MM.1S (cell line): ENCODE measurements at regions not wholly inside any gene's neighbourhood (a gene's known extent, or its start where the extent isn't known, plus 50 kb on each side); places are given as distances from the start of the nearest gene placed in this dataset.

Experiments
- DNase-seq: peaks from one replicate; pipeline ENCODE4 v3.0.0-alpha.2; 2015
- H2AFZ ChIP-seq: fragments of 300-600 bp; sonication (generic); 2 replicates; pipeline ENCODE4 v1.6.0; 2016; ENCODE audit warnings: antibody characterized with exemption, low read length
- H3F3A ChIP-seq: fragments of 300-600 bp; sonication (generic); 2 replicates; pipeline ENCODE4 v1.6.1; 2016; ENCODE audit warnings: mild to moderate bottlenecking, antibody characterized with exemption, low read length, moderate library complexity, mixed read lengths; ENCODE audit not compliant: insufficient read depth
- H3K27ac ChIP-seq: fragments of 300-600 bp; sonication (generic); 2 replicates; pipeline ENCODE4 v1.5.1; 2016; ENCODE audit warnings: mild to moderate bottlenecking, low read length
- H3K27me3 ChIP-seq: fragments of 300-600 bp; sonication (generic); replicated peaks from 2 replicates; pipeline ENCODE4 v1.6.0; 2016; ENCODE audit warnings: low read length; ENCODE audit not compliant: insufficient read depth
- H3K36me3 ChIP-seq: fragments of 300-600 bp; sonication (generic); replicated peaks from 2 replicates; pipeline ENCODE4 v1.6.1; 2016; ENCODE audit warnings: mild to moderate bottlenecking, low read length, mixed read lengths; ENCODE audit not compliant: insufficient read depth
- H3K4me1 ChIP-seq: fragments of 300-600 bp; sonication (generic); 2 replicates; pipeline ENCODE4 v1.6.1; 2016; ENCODE audit warnings: low read length, mixed read lengths
- H3K4me2 ChIP-seq: fragments of 300-600 bp; sonication (generic); 2 replicates; pipeline ENCODE4 v1.6.0; 2016; ENCODE audit warnings: low read depth, low read length
- H3K4me3 ChIP-seq: fragments of 300-600 bp; sonication (generic); 2 replicates; pipeline ENCODE4 v1.5.1; 2016; ENCODE audit warnings: low read length, mixed read lengths
- H3K79me2 ChIP-seq: fragments of 300-600 bp; sonication (generic); 2 replicates; pipeline ENCODE4 v1.6.1; 2016; ENCODE audit warnings: mixed run types, low read length, mixed read lengths
- H3K9ac ChIP-seq: fragments of 300-600 bp; sonication (generic); 2 replicates; pipeline ENCODE4 v1.6.1; 2016; ENCODE audit warnings: low read length, mixed read lengths
- H3K9me2 ChIP-seq: fragments of 300-600 bp; sonication (generic); replicated peaks from 2 replicates; pipeline ENCODE4 v1.6.1; 2016; ENCODE audit warnings: mild to moderate bottlenecking, low read length, mixed read lengths; ENCODE audit not compliant: insufficient read depth
- H3K9me3 ChIP-seq: fragments of 300-600 bp; sonication (generic); replicated peaks from 2 replicates; pipeline ENCODE4 v1.6.1; 2016; ENCODE audit warnings: mild to moderate bottlenecking, low read length, mixed read lengths; ENCODE audit not compliant: insufficient read depth
- H4K20me1 ChIP-seq: fragments of 300-600 bp; sonication (generic); 2 replicates; pipeline ENCODE4 v1.6.1; 2016; ENCODE audit warnings: mild to moderate bottlenecking, low read length, moderate library complexity, mixed read lengths; ENCODE audit not compliant: insufficient read depth
- EZH2 ChIP-seq: fragments of 300-600 bp; sonication (generic); optimal IDR thresholded peaks from 2 replicates; pipeline ENCODE3; 2017; ENCODE audit warnings: low read depth, mild to moderate bottlenecking, antibody characterized with exemption, low read length, mixed read lengths
- EZH2phosphoT487 ChIP-seq: fragments of 300-600 bp; sonication (generic); IDR thresholded peaks from 2 replicates; pipeline ENCODE4 v1.6.1; 2018; ENCODE audit warnings: antibody characterized with exemption, low read length
- TF ChIP-seq, protein P1 (sequence below): fragments of 300-600 bp; sonication (generic); IDR thresholded peaks from 2 replicates; pipeline ENCODE4 v1.5.1; 2016; ENCODE audit warnings: antibody characterized with exemption, low read length, mixed read lengths

DNA sequence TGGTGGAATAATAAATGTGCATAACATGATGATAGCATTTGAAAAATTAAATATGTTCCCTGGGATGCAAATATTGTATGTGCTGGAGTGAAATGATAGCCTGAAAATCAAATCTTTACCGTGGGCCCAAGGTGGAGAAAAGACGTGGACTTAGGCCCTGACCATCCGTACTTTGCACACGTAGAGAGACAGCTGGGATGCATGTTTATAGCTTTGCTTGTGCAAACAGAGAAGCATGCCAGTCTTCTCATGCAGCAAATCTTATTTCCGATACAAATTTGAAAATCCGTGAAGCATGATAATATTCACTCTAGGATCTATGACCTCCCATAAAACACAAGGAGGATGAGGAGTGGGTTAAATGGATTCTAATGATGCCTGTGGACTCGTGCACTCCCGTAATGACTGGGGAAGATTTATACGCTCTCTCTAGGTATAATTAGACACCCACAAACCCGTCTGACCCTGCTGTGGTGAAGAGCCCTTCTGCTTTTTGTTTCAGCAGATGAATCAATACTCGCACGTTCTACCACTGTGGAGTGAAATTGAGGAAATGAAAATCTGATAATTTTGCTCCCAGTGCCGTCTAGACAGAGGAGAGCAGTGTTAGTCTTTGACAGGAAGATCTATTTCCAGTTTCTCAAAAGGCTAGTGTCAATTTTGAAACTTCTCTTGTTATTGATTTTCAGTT, 810.3 kb upstream of the SALL3 start:
- H2AFZ ChIP-seq: no peak overlapping the region
- H3K4me3 ChIP-seq: no peak overlapping the region
- H3K9me3 ChIP-seq: no peaks in the 10 kb centered on the region
- H3F3A ChIP-seq: no peaks in the 10 kb centered on the region
- TF ChIP-seq, protein P1, sequence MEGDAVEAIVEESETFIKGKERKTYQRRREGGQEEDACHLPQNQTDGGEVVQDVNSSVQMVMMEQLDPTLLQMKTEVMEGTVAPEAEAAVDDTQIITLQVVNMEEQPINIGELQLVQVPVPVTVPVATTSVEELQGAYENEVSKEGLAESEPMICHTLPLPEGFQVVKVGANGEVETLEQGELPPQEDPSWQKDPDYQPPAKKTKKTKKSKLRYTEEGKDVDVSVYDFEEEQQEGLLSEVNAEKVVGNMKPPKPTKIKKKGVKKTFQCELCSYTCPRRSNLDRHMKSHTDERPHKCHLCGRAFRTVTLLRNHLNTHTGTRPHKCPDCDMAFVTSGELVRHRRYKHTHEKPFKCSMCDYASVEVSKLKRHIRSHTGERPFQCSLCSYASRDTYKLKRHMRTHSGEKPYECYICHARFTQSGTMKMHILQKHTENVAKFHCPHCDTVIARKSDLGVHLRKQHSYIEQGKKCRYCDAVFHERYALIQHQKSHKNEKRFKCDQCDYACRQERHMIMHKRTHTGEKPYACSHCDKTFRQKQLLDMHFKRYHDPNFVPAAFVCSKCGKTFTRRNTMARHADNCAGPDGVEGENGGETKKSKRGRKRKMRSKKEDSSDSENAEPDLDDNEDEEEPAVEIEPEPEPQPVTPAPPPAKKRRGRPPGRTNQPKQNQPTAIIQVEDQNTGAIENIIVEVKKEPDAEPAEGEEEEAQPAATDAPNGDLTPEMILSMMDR: no peak
- TF ChIP-seq EZH2phosphoT487 (no peak), EZH2 (no peak)
- no peaks in the 10 kb centered on the region for H3K79me2 ChIP-seq
- no peaks in the 10 kb centered on the region for H3K36me3 ChIP-seq
- no peak overlapping the region for H3K9ac ChIP-seq
- no peaks in the 10 kb centered on the region for H3K27me3 ChIP-seq
- peak overlapping the region; percentile 31; the same call in 1 of the 2 replicates for H3K4me2 ChIP-seq
- H3K4me1 ChIP-seq: no peaks in the 10 kb centered on the region
- H3K27ac ChIP-seq: no peak overlapping the region
- no peaks in the 10 kb centered on the region for H4K20me1 ChIP-seq
- H3K9me2 ChIP-seq: no peaks in the 10 kb centered on the region
- peak; percentile 10 for DNase-seq

DNA sequence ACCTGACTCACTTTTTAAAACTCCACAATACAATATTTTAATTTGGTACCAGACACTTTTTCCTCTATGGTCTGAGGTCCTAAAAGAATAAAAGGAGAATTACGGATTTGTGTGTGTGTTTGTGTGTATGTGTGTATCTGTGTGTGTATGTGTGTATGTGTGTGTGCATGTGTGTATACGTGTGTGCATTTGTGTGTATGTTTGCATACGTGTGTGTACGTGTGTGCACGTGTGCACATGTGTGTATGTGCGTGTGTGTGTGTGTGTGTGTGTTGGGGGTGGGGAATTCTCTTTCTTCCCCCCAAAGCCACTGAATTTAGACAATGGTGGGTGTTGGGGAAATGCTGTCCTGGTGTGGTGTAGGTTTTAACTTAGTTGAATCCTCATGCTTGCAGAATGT, 807.7 kb upstream of the SALL3 start:
- H3K9me2 ChIP-seq: no peaks in the 10 kb centered on the region
- H3K79me2 ChIP-seq: no peaks in the 10 kb centered on the region
- no peaks in the 10 kb centered on the region for H3K4me1 ChIP-seq
- H3K27ac ChIP-seq: no peak overlapping the region
- no peak overlapping the region for H3K4me2 ChIP-seq
- H2AFZ ChIP-seq: no peak overlapping the region
- no peaks in the 10 kb centered on the region for H3K27me3 ChIP-seq
- no peaks in the 10 kb centered on the region for H3F3A ChIP-seq
- no peaks in the 10 kb centered on the region for H3K9me3 ChIP-seq
- TF ChIP-seq EZH2phosphoT487 (no peak), EZH2 (no peak)
- TF ChIP-seq, protein P1: no peak
- DNase-seq: no peak
- no peak overlapping the region for H3K4me3 ChIP-seq
- H4K20me1 ChIP-seq: no peaks in the 10 kb centered on the region
- no peaks in the 10 kb centered on the region for H3K36me3 ChIP-seq
- no peak overlapping the region for H3K9ac ChIP-seq

DNA sequence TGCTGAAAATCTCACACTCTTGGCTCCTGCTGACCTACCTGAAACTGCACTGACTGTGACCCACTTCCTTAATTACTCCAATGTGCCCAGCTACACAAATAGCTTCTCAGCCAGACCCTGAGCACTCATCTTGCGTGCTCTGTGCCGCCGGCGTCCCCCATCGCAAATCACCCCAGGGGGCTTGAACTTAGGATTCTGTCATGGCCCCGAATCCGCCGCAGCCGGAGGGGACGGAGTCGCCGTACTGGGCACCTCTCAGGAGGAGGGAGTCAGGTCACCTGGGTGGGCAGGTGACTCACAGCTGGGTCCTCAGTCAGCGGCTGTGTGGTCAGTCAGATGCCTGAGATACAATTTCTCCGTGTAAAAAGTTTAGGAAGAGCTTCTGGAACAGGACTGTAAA, 804.9 kb upstream of the SALL3 start:
- H3K9ac ChIP-seq: no peak overlapping the region
- H3K27me3 ChIP-seq: no peaks in the 10 kb centered on the region
- H3K27ac ChIP-seq: no peak overlapping the region
- no peak overlapping the region for H3K4me3 ChIP-seq
- H3K79me2 ChIP-seq: no peaks in the 10 kb centered on the region
- no peaks in the 10 kb centered on the region for H4K20me1 ChIP-seq
- TF ChIP-seq EZH2 (no peak), EZH2phosphoT487 (no peak)
- TF ChIP-seq, protein P1: no peak
- DNase-seq: no peak
- H3K9me3 ChIP-seq: no peaks in the 10 kb centered on the region
- H3K36me3 ChIP-seq: no peaks in the 10 kb centered on the region
- H3K9me2 ChIP-seq: no peaks in the 10 kb centered on the region
- H3F3A ChIP-seq: no peaks in the 10 kb centered on the region
- H2AFZ ChIP-seq: no peak overlapping the region
- H3K4me2 ChIP-seq: peak overlapping the region; percentile 29; the same call in 1 of the 2 replicates
- H3K4me1 ChIP-seq: no peaks in the 10 kb centered on the region
